GM19239 (cell line): ENCODE measurements at regions not wholly inside any gene's neighbourhood (a gene's known extent, or its start where the extent isn't known, plus 50 kb on each side); places are given as distances from the start of the nearest gene placed in this dataset.

ENCODE experiments used
- DNase-seq: peaks from one replicate; pipeline ENCODE4 v3.0.0; 2011; ENCODE audit warnings: low spot score; ENCODE audit not compliant: insufficient read length
- FAIRE-seq: peaks from 2 replicates; lab custom pipeline; 2011; peaks lifted over from hg19 to GRCh38; lab: Jason Lieb, UNC

GRCh38 chr11:28491431-28491830 lies 383.2 kb downstream of the METTL15 start:
- DNase-seq: no peak
- no peak for FAIRE-seq

DNA sequence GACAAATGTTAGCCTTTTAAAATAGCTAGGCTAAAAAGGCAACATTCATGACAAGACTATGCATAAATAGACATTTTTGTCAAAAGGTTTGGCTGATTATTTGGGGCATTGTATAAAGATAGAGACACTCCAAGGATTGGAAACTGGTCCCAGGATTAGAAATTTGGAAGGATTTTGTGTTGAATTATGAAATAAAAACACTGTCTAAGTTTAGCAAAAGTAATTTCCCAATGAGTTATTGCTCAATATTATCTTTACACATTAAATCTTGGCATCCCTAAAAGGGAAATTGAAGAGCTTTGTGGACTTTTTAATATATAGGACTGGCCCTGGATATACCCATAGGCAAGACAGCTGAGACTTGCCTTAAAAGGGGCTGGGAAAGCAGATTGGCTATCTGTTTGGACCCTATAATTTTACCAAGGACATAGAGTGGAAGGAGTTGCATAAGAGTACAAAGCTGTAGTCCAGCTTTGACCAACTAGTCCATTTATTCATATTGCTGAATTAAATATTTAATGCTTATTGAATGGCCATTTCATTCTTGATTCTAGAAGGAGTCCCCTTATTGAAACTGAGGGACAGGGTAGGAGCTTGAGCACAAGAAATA lies 382.7 kb downstream of the METTL15 start:
- FAIRE-seq (no peak), DNase-seq (no peak)

DNA sequence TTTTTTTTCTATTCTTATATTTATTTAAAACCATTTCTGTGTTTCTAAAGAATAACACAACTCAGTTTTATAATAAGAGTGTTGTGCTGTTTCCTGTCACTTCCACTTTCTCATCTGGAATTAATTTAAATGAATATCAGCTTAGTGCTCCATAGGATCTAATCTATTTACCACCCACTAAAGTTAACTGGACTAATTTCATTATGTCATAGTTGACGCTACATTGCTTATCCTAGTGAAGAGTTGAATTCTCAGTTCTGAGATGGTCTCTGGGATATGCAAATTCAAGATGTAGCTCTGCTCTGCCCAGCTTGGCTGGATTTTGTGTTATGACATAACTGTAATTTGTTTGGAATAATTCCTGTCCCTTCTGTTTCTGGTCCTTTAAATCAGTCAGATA lies 380.1 kb downstream of the METTL15 start:
- DNase-seq (no peak), FAIRE-seq (no peak)

DNA sequence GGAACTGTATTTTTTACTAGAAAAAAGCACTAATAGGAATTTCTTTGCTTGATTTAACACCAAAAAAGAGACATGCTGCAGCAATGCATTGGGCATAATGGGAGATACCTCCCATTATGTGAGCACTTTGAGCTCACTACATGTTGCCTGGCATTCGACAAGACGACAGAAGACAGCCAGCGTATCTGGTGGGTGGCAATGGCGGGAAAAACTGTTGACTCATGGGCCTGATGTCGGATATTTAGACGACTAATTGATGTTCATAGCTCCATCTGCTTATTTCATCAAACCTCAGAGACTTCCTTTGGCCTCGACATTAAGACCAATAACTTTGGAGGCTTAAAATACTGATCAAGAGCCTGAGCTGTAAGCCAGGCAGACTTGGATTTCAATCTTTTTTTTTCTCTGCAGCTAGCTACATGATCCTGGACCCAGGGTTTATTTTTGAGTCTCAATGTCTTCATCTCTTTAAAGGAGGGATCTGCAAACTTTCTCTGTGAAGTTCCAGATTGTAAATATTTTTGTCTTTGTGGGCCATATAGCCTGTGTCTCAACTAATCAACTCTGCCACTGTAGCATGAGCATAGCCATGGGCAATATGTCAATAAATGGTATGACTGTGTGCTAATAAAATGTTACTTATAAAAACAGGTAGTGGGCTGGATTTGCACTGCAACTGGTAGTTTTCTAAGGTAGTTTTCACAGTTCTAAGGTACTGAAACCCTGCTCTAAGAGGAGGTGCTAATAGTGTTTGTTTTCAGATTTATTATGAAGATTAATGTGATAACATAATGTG lies 375.1 kb downstream of the METTL15 start:
- DNase-seq: no peak
- no peak for FAIRE-seq

DNA sequence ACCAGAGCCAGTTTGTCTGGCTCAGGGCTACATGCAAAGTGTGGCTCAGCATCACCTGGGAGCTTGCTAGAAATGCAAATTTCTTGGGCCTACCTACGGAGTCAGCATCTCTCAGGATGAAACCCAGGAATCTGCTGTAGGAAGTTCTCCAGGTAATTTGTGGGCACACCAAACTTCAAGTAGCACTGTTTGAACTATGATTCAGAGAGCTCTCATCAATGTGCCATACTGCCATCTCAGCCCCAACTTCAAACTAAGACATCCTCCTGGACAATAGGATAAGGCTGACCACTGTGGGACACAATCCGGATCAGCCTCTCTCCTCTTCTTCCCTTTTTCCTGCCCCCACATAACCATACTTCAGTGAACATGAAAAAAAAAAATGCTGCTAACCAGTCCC lies 374.5 kb downstream of the METTL15 start:
- DNase-seq (no peak), FAIRE-seq (no peak)

DNA sequence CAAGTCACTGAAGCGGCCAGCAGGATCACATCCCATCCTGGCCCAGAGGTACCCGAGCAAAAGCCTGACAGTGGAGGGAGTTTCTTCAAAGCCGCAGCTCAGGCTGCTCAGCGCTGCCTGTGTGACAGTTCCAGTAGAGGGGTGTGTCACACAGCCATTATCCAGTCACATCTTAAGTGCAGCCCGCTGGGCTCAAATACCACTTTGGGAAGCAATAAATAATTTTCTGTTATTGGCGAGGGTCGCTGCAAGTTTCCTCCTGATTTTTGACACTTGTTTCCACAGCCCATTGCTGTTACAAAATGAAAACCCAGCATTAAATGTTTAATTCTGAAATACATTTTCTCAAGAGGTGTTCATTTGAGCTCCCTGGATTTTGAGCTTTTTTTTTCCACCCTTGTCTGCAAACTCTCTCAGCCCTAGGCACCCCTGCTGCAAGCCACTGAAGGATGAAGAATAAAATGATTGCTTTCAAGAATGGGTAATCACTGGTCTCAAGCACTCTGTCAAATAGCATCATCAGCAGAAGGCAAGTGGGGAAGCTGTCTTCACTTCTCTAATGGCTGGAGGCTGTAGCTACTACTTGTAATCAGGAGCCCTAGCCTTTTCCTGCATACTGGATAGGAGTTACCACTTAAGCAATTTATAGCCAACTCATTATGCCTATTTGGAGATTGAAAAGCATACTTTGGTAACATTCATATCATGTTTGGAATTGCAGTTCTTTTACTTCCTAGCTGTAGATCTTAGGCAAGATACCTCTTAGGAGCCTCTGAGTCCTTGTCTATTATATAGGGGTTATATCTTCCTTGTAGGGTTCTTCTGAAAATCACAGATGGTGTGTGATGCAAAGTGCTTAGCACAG lies 373.7 kb downstream of the METTL15 start:
- no peak for FAIRE-seq

GRCh38 chr11:28480406-28480805 lies 372.2 kb downstream of the METTL15 start:
- FAIRE-seq: no peak
- no peak for DNase-seq

More for the DNA sequence above, 373.7 kb downstream of the METTL15 start:
- DNase-seq: no peak

DNA sequence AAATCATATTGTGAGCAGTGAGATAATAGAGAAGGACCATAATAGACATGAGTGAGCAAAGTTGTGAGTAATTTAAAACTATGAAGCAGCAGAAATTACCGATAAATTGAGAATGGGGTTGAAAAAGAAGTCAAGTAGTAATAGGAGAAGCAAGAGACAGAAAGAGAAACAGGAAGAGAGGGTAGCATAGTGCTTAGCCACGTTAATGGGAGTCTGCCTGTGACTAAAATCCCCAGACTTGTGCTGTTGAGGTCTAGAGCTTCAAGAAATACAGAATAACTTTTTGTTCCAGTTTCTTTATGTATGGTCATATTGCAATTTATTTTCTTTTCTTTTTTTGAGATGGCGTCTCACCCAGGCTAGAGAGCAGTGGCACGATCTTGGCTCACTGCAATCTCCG lies 368.7 kb downstream of the METTL15 start:
- DNase-seq (no peak), FAIRE-seq (no peak)

GRCh38 chr11:28476049-28476448 lies 367.9 kb downstream of the METTL15 start:
- FAIRE-seq: no peak
- DNase-seq: no peak

GRCh38 chr11:28472904-28473303 lies 364.7 kb downstream of the METTL15 start:
- DNase-seq (no peak), FAIRE-seq (no peak)

DNA sequence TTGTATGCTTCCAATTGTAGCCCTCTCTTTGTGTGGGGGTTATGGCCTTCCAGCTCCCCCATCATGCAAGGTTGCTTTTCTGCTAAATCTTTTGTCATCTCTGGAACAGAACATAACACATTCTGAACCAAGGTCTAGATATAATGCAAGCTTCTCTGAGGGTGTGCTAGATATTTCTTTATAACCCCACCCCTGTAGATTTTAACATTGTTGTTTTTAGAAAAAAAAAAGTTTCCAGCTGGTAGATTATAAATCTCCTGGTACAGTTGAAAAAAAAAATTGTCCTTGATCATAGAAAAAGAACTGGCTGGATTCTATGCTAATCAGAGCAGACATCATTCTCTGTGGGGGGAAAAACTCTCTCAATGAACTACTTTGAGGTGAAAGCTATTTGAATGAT lies 363.3 kb downstream of the METTL15 start:
- no peak for FAIRE-seq
- no peak for DNase-seq

DNA sequence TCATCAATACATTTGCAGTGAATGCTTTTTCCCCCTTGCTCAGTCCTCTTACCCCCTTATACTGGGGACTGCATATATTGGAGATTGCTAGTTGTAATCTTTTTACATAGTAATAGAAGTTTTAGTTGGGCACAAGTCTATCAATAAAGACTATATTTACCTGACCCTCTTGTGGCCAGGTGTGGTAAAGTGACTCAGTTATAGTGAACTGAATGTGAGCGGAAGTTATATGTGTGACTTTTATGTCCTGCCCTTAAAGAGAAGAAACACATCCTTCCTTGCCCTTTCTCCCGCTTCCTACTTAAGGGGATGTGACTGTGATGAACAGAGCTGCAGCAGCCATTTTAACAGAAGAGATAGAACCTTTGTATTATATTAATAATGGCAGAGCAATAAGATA lies 362.0 kb downstream of the METTL15 start:
- FAIRE-seq (no peak), DNase-seq (no peak)

DNA sequence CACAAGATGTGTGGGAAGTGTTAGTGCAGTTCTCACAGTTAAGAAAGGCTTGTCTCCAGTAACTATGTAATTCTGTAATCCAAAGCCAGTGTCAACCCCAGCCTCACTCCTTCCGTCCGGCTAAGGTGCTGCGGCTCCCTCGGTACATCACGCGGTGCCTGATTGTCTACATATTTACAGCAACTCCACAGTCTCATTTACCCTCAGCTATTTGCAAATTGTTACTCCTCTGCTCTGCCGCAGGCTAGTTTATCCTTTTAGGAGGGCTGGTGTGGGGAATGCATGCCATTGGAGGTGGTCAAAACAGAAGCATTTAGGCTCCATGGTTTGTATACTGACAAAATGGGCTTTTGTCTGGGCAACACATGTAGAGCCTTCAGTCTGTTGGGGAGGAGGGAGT lies 358.3 kb downstream of the METTL15 start:
- DNase-seq (no peak), FAIRE-seq (no peak)

DNA sequence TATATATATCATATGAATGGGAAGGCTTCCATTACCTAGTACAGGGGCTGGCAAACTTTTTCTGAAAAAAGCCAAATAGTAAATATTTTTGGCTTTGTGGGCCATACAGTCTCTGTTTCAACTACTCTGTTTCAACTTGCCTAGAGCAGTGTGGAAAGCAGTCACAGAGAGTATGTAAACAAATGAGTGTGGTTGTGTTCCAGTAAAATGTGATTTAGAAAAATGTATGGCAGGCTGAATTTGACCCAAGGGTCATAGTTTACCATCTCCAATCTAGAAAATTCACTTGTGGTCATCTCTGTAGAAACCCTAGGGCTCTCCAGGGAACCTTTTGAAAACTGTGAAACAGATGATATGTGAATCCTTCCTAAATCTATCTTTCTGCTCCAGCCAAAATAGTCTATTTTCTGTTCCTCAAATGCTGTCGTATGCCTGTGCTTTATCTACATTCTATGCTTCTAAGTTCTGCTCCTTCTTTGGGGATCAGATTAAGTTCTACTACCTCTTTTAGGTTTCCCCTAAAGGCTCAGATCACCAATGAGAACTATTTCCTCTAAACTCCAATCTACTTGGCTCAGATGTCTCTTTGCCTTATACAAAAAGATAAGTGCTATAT lies 356.2 kb downstream of the METTL15 start:
- no peak for DNase-seq
- FAIRE-seq: no peak

DNA sequence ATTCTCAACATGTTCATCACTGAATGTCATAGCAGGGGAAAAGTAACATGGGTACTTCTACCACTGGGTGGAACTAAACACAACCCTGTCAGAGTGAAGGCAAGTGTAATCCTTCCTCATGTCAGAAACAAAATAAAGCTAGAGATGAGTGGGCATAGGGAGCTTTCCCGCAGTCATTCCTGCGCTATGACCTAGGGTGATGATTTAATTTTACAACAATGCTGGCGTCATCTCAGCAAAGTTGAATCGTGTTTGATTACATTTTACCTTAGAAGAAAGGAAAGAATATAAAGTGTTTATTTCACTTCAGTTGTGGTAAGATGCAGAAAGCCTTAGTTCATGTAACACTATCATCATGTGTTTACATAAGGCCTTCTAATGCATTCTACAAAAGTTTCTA lies 355.6 kb downstream of the METTL15 start:
- DNase-seq (no peak), FAIRE-seq (no peak)

GRCh38 chr11:28461846-28462245 lies 353.7 kb downstream of the METTL15 start:
- DNase-seq: no peak
- no peak for FAIRE-seq

DNA sequence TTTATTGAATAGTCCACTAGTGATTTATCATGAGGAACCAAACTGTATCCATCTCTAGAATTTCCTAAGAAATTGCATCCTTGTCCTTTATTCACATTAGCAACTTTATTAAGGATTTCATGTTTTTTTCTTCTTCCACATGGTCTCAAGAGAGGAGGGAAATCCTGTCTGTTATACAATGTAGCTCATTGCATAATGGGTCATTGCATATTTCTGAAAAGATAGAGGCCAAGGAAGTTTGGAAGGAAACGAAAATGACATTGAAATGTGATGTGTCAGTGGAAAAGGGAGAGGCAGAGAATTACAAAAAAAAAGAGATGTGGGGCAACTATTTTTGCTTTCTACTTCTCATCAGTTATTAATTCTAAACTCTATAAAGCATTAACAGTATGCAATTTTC lies 353.1 kb downstream of the METTL15 start:
- DNase-seq (no peak), FAIRE-seq (no peak)

GRCh38 chr11:28460348-28460747 lies 352.2 kb downstream of the METTL15 start:
- DNase-seq (no peak), FAIRE-seq (no peak)

- no peak for DNase-seq
- FAIRE-seq: no peak
These were observed 351.7 kb downstream of the METTL15 start for GRCh38 chr11:28459912-28460311.

DNA sequence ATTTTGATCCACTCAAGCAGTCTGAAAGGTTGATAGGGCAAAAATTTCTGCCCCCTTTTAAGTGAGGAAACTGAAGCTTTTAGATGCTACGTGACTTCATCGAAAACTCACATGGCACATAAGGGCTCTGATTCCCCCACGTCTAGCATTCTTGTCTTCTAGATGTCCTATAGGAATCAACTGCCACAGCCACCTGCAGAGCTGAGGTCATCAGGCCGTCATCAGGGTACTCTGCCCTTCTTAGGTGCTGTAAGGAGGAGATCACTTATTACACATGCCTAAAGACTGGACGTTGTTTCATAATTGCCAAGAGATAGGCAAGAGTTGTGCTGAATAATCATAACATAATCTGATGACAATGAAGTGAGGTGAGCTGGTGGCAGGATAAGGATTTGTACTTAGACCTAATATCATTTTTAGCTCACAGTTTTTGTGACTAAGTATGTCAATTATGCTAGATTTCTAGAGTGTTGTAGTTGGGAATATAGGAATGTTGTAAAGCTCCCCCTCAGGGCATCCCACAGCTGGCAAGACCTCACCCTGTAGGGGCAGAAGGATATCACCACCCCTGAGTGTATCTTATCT lies 349.4 kb downstream of the METTL15 start:
- no peak for DNase-seq
- FAIRE-seq: no peak
